Mesothelial cell of epicardium (in vitro differentiated cells): ENCODE measurements at regions not wholly inside any gene's neighbourhood (a gene's known extent, or its start where the extent isn't known, plus 50 kb on each side); places are given as distances from the start of the nearest gene placed in this dataset.

Source experiments
- DNase-seq, 2 experiments: peaks; one replicate each; pipeline ENCODE4 v3.0.0; 2021; ENCODE audit warnings: low spot score in 2 of 2; ENCODE audit not compliant: unreplicated experiment in 2 of 2
- H3K27ac Mint-ChIP-seq: 2 replicates; pipeline ENCODE4 v1.8.0; 2021; ENCODE audit warnings: mixed read lengths
- H3K27me3 Mint-ChIP-seq: 2 replicates; pipeline ENCODE4 v1.8.0; 2021; ENCODE audit warnings: low read depth, mixed read lengths
- H3K36me3 Mint-ChIP-seq: 2 replicates; pipeline ENCODE4 v1.8.0; 2021; ENCODE audit warnings: mixed read lengths
- H3K4me1 Mint-ChIP-seq: 2 replicates; pipeline ENCODE4 v1.8.0; 2021; ENCODE audit warnings: mixed read lengths
- H3K4me3 Mint-ChIP-seq: 2 replicates; pipeline ENCODE4 v1.8.0; 2021; ENCODE audit warnings: mild to moderate bottlenecking, moderate library complexity, mixed read lengths
- H3K9me3 Mint-ChIP-seq: 2 replicates; pipeline ENCODE4 v1.8.0; 2021; ENCODE audit warnings: mixed read lengths
- TF ChIP-seq, protein P1 (sequence below): fragments of 200-600 bp; sonication (generic); IDR thresholded peaks from one replicate; pipeline ENCODE4 v1.5.0; 2021; ENCODE audit warnings: antibody characterized with exemption; ENCODE audit not compliant: unreplicated experiment

- no peak overlapping the region for H3K4me3 Mint-ChIP-seq
- H3K4me1 Mint-ChIP-seq: peaks cover 2% of the 10 kb centered on the region
- H3K36me3 Mint-ChIP-seq: no peaks in the 10 kb centered on the region
- H3K27me3 Mint-ChIP-seq: no peaks in the 10 kb centered on the region
- TF ChIP-seq, protein P1, sequence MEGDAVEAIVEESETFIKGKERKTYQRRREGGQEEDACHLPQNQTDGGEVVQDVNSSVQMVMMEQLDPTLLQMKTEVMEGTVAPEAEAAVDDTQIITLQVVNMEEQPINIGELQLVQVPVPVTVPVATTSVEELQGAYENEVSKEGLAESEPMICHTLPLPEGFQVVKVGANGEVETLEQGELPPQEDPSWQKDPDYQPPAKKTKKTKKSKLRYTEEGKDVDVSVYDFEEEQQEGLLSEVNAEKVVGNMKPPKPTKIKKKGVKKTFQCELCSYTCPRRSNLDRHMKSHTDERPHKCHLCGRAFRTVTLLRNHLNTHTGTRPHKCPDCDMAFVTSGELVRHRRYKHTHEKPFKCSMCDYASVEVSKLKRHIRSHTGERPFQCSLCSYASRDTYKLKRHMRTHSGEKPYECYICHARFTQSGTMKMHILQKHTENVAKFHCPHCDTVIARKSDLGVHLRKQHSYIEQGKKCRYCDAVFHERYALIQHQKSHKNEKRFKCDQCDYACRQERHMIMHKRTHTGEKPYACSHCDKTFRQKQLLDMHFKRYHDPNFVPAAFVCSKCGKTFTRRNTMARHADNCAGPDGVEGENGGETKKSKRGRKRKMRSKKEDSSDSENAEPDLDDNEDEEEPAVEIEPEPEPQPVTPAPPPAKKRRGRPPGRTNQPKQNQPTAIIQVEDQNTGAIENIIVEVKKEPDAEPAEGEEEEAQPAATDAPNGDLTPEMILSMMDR: no peak
- H3K27ac Mint-ChIP-seq: no peak overlapping the region
- DNase-seq: no peak
- peaks cover 4% of the 10 kb centered on the region for H3K9me3 Mint-ChIP-seq
Measured at GRCh38 chr10:10701084-10701611, 316.5 kb upstream of the CELF2 start.

DNA sequence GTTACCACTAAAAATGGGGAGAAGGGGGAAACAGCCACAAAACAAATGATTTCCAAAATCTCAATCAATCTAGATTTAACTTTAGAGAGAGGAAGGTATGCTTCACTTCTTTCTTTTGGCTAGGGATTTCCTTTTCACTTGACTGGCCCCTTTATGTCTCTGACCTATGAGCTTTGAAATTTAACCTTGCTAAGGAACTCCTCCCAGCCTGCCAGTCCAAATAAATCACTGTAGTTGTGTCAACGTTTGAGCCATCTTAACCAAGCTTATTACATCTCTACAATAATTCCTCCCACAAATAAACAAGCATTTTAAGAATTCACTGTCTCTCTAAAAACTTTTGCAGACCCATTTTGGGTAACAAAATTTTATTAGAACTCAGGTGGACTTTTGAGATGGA, 315.5 kb upstream of the CELF2 start:
- no peak overlapping the region for H3K4me3 Mint-ChIP-seq
- H3K27me3 Mint-ChIP-seq: no peaks in the 10 kb centered on the region
- no peak overlapping the region for H3K27ac Mint-ChIP-seq
- no peak for DNase-seq
- TF ChIP-seq, protein P1: no peak
- H3K36me3 Mint-ChIP-seq: no peaks in the 10 kb centered on the region
- H3K9me3 Mint-ChIP-seq: no peaks in the 10 kb centered on the region
- H3K4me1 Mint-ChIP-seq: peaks cover 2% of the 10 kb centered on the region

DNA sequence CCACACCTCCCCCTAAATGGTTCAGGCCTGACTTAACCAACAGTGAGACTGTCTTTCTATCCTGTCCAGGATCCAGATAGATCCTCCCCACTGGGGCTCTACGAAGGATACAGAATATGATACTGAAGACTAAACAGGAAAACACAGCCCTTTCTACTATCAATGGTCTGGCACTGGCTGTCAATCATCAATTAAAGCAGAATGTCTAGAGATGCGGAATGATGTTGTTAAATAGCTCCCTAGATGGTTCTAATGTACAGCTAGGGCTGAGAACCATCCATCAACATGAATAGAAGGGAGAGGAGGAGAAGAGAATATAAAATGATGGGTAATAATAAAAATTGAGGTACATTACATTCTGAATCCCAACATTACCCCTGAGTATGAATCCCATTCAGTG, 314.3 kb upstream of the CELF2 start:
- no peaks in the 10 kb centered on the region for H3K27me3 Mint-ChIP-seq
- no peaks in the 10 kb centered on the region for H3K9me3 Mint-ChIP-seq
- peaks cover 2% of the 10 kb centered on the region for H3K4me1 Mint-ChIP-seq
- H3K36me3 Mint-ChIP-seq: no peaks in the 10 kb centered on the region
- TF ChIP-seq, protein P1: no peak
- H3K4me3 Mint-ChIP-seq: no peak overlapping the region
- H3K27ac Mint-ChIP-seq: no peak overlapping the region
- no peak for DNase-seq

- H3K27me3 Mint-ChIP-seq: peaks cover 9% of the 10 kb centered on the region
- no peaks in the 10 kb centered on the region for H3K4me1 Mint-ChIP-seq
- no peak overlapping the region for H3K27ac Mint-ChIP-seq
- TF ChIP-seq, protein P1: no peak
- no peaks in the 10 kb centered on the region for H3K36me3 Mint-ChIP-seq
- no peak overlapping the region for H3K4me3 Mint-ChIP-seq
- H3K9me3 Mint-ChIP-seq: peaks cover 10% of the 10 kb centered on the region
- no peak for DNase-seq
Measured at GRCh38 chr10:10712155-10712704, 305.4 kb upstream of the CELF2 start.

- H3K9me3 Mint-ChIP-seq: peaks cover 10% of the 10 kb centered on the region
- H3K4me1 Mint-ChIP-seq: no peaks in the 10 kb centered on the region
- H3K36me3 Mint-ChIP-seq: no peaks in the 10 kb centered on the region
- TF ChIP-seq, protein P1: no peak
- H3K27ac Mint-ChIP-seq: no peak overlapping the region
- H3K27me3 Mint-ChIP-seq: peaks cover 9% of the 10 kb centered on the region
- H3K4me3 Mint-ChIP-seq: no peak overlapping the region
- no peak for DNase-seq
Measured at GRCh38 chr10:10714327-10714726, 303.3 kb upstream of the CELF2 start.

- H3K36me3 Mint-ChIP-seq: no peaks in the 10 kb centered on the region
- H3K9me3 Mint-ChIP-seq: peaks cover 10% of the 10 kb centered on the region
- no peak overlapping the region for H3K27ac Mint-ChIP-seq
- peaks cover 9% of the 10 kb centered on the region for H3K27me3 Mint-ChIP-seq
- no peak for DNase-seq
- TF ChIP-seq, protein P1: no peak
- no peak overlapping the region for H3K4me3 Mint-ChIP-seq
- no peaks in the 10 kb centered on the region for H3K4me1 Mint-ChIP-seq
Measured at GRCh38 chr10:10716972-10717371, 300.7 kb upstream of the CELF2 start.
